ENCODE measurements at regions not wholly inside any gene's neighbourhood (a gene's known extent, or its start where the extent isn't known, plus 50 kb on each side); places are given as distances from the start of the nearest gene placed in this dataset.
"Not testable (repeated sequence)": the region's sequence is repeated elsewhere in the genome, so short reads cannot be mapped to it uniquely, and the experiment has no call there.

GRCh38 chr6:67064323-67064722 is 1357.3 kb upstream of the EYS start:
- Mint-ChIP-seq H3K27ac (no peak overlapping the region), H3K27me3 (ENCODE audit: low read depth in 3 of 3) (no peaks in the 10 kb centered on the region), H3K36me3 (peaks cover 0 to 3% (median 0%) of the 10 kb centered on the region in 3 donors), H3K4me1 (no peaks in the 10 kb centered on the region), H3K9me3 (peaks cover 10 to 65% (median 42%) of the 10 kb centered on the region in 6 donors), H3K4me3 (no peak overlapping the region)
- DNase-seq = no peak

GRCh38 chr6:67047996-67048395 is 1341.0 kb upstream of the EYS start:
- no peaks in the 10 kb centered on the region for H3K4me1 Mint-ChIP-seq
- peaks cover 7 to 56% (median 28%) of the 10 kb centered on the region in 6 donors for H3K9me3 Mint-ChIP-seq
- H3K36me3 Mint-ChIP-seq = no peaks in the 10 kb centered on the region
- H3K27me3 Mint-ChIP-seq (ENCODE audit: low read depth in 3 of 3) = peaks cover 0 to 2% (median 0%) of the 10 kb centered on the region in 3 donors
- H3K4me3 Mint-ChIP-seq = no peak overlapping the region
- no peak for DNase-seq
- no peak overlapping the region for H3K27ac Mint-ChIP-seq

DNA sequence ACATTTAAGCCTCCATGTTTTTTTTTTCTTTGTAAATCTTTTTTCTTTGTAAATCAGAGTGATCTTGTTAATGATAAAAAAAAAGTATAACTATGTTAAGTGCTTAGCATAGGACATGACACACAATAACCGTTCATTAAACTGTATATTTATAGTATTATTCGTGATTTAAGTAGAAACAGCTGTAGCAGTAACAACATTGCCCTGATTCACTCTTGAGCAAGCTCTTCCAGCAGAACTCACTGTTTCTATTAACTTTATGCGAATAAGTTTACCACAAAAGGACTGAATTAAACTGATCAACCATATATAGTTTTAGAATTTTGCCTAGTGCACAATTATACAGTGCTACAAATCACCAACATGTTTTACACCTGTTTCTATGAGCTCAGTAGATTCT is 1338.0 kb upstream of the EYS start:
- Mint-ChIP-seq H3K9me3 (peaks cover 8 to 57% (median 23%) of the 10 kb centered on the region in 6 donors), H3K4me3 (no peak overlapping the region), H3K4me1 (no peaks in the 10 kb centered on the region), H3K36me3 (no peaks in the 10 kb centered on the region), H3K27me3 (ENCODE audit: low read depth in 3 of 3) (peaks cover 0 to 4% (median 0%) of the 10 kb centered on the region in 3 donors), H3K27ac (no peak overlapping the region)
- no peak for DNase-seq

- peaks cover 0 to 3% (median 1%) of the 10 kb centered on the region in 3 donors for H3K27me3 Mint-ChIP-seq (ENCODE audit: low read depth in 3 of 3)
- H3K36me3 Mint-ChIP-seq = peaks cover 0 to 3% (median 0%) of the 10 kb centered on the region in 3 donors
- H3K27ac Mint-ChIP-seq = peak overlapping the region in 1 of 6 donors; percentile 9
- H3K4me3 Mint-ChIP-seq = peak overlapping the region in 3 of 5 donors; percentile 23 to 83 (median 62)
- peak in 1 of 3 donors; percentile 23 for DNase-seq
- H3K4me1 Mint-ChIP-seq = no peaks in the 10 kb centered on the region
- peaks cover 16 to 53% (median 40%) of the 10 kb centered on the region in 6 donors for H3K9me3 Mint-ChIP-seq
These were observed 1324.4 kb upstream of the EYS start for GRCh38 chr6:67031451-67031850.

DNA sequence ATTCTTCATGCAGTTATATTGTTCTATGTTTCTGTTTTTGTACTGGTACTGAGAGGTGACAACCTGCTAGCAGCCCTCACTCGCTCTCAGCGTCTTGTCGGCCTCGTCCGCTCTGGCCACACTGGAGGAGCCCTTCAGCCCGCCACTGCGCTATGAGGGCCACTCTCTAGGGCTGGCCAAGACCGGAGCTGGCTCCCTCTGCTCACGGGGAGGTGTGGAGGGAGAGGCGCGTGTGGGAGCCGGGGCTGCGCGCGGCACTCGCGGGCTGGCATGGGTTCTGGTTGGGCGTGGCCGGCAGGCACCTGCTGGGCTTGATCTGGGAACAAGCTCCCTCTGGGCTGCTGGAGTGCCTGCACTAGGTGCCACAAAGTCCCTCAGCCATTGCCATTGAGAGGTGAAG is 1323.8 kb upstream of the EYS start:
- Mint-ChIP-seq H3K4me3 (no peak overlapping the region), H3K4me1 (no peaks in the 10 kb centered on the region), H3K27ac (no peak overlapping the region), H3K36me3 (peaks cover 0 to 3% (median 0%) of the 10 kb centered on the region in 3 donors), H3K9me3 (peaks cover 16 to 53% (median 39%) of the 10 kb centered on the region in 6 donors), H3K27me3 (ENCODE audit: low read depth in 3 of 3) (peaks cover 1 to 3% (median 2%) of the 10 kb centered on the region in 3 donors)
- no peak for DNase-seq

- H3K4me1 Mint-ChIP-seq = no peaks in the 10 kb centered on the region
- H3K27me3 Mint-ChIP-seq (ENCODE audit: low read depth in 3 of 3) = no peaks in the 10 kb centered on the region
- no peak overlapping the region for H3K4me3 Mint-ChIP-seq
- no peak overlapping the region for H3K27ac Mint-ChIP-seq
- DNase-seq = no peak
- no peaks in the 10 kb centered on the region for H3K36me3 Mint-ChIP-seq
- peaks cover 1 to 37% (median 12%) of the 10 kb centered on the region in 6 donors for H3K9me3 Mint-ChIP-seq
These were observed 1310.0 kb upstream of the EYS start for GRCh38 chr6:67016921-67017460.

DNA sequence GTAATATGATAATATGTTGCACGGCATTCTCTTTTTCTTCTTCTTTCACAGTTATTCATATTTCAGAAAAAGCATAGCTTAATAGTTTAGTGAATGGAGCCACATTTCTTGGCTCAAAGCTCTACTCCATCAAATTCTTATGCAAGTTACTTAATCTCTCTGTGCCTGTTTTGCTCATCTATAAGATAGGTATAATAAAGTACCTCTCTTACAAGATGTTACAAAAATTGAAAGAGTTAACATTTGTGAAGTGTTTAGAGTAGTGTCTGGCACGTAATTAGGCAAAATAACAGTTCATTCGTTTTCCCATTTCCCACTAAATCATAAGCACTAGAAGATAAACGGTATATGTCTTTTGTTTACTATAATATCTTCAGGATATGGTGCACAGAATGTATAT is 1304.4 kb upstream of the EYS start:
- no peak overlapping the region for H3K27ac Mint-ChIP-seq
- no peaks in the 10 kb centered on the region for H3K36me3 Mint-ChIP-seq
- H3K4me3 Mint-ChIP-seq = no peak overlapping the region
- peaks cover 0 to 1% (median 0%) of the 10 kb centered on the region in 3 donors for H3K27me3 Mint-ChIP-seq (ENCODE audit: low read depth in 3 of 3)
- DNase-seq = no peak
- no peaks in the 10 kb centered on the region for H3K4me1 Mint-ChIP-seq
- peaks cover 9 to 63% (median 16%) of the 10 kb centered on the region in 6 donors for H3K9me3 Mint-ChIP-seq

DNA sequence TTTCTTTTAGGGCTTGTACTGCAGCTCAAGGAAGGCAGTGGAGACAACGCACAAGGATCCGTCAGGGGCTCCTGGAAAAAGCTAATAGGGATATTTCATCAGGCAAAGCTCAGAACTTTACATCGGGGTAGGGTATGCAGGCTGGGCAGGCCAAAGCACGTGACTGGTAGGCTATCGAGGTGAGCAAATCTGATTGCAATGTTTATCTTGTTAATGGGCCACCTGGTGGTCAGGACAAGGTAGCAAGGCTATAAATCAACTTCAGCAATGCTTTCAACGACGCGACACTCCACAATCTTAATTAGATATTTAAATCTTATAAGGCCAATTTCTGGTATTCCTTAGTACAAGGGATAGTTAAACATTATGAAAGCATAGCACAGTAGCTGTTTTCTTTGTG is 1302.8 kb upstream of the EYS start:
- Mint-ChIP-seq H3K4me3 (no peak overlapping the region), H3K27me3 (ENCODE audit: low read depth in 3 of 3) (peaks cover 0 to 1% (median 0%) of the 10 kb centered on the region in 3 donors), H3K9me3 (peaks cover 9 to 54% (median 17%) of the 10 kb centered on the region in 6 donors), H3K27ac (no peak overlapping the region), H3K4me1 (no peaks in the 10 kb centered on the region), H3K36me3 (no peaks in the 10 kb centered on the region)
- no peak for DNase-seq

DNA sequence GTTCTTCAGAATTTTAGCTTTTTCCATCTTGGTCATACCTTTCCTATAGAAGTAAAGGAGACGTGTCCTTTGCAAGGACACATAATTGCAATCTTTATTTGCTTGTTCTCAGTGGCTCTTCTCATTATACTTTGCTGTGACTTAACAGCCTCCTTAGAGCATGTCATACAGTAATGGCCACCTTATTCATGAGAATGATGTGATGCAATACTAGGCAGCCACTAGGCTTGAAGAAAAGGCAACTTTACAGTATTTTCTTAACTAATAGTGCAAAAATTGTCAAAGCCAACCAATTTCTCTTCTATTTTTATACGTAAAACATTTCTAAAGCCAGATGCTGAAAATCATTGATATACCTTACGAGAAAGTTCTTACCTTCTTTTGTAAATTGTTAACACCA is 1296.8 kb upstream of the EYS start:
- Mint-ChIP-seq H3K4me3 (no peak overlapping the region), H3K27ac (no peak overlapping the region), H3K9me3 (peaks cover 15 to 55% (median 25%) of the 10 kb centered on the region in 6 donors), H3K4me1 (no peaks in the 10 kb centered on the region), H3K27me3 (ENCODE audit: low read depth in 3 of 3) (no peaks in the 10 kb centered on the region), H3K36me3 (no peaks in the 10 kb centered on the region)
- DNase-seq = no peak

DNA sequence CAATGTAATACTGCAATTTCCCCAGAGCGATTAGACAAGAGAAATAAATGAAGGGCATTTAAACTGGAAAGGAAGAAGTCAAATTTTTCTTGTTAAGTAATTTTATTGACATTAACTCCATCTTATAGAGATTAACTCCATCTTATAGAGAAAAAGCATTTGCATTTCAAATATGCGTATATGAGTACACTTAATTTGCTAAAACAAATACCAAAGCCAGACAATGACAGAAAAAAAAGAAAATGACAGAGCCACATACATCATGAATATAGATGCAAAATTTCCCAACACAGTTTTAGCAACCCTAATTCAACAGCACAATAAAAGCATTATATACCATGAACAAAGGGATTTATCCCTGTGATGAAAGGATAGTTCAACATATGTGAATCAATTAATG is 1293.1 kb upstream of the EYS start:
- no peak overlapping the region for H3K4me3 Mint-ChIP-seq
- no peak overlapping the region for H3K27ac Mint-ChIP-seq
- H3K4me1 Mint-ChIP-seq = no peaks in the 10 kb centered on the region
- DNase-seq = no peak
- H3K9me3 Mint-ChIP-seq = peaks cover 25 to 64% (median 35%) of the 10 kb centered on the region in 6 donors
- no peaks in the 10 kb centered on the region for H3K36me3 Mint-ChIP-seq
- peaks cover 0 to 1% (median 0%) of the 10 kb centered on the region in 3 donors for H3K27me3 Mint-ChIP-seq (ENCODE audit: low read depth in 3 of 3)

- H3K27me3 Mint-ChIP-seq (ENCODE audit: low read depth in 3 of 3); H3K27ac Mint-ChIP-seq; DNase-seq; H3K4me1 Mint-ChIP-seq; H3K36me3 Mint-ChIP-seq; H3K4me3 Mint-ChIP-seq: not testable (repeated sequence)
- peaks cover 17 to 55% (median 35%) of the 10 kb centered on the region in 6 donors for H3K9me3 Mint-ChIP-seq
These were observed 1290.6 kb upstream of the EYS start for GRCh38 chr6:66997579-66997978.

- no peaks in the 10 kb centered on the region for H3K4me1 Mint-ChIP-seq
- H3K4me3 Mint-ChIP-seq = no peak overlapping the region
- H3K27ac Mint-ChIP-seq = no peak overlapping the region
- no peaks in the 10 kb centered on the region for H3K36me3 Mint-ChIP-seq
- H3K9me3 Mint-ChIP-seq = peaks cover 27 to 54% (median 42%) of the 10 kb centered on the region in 6 donors
- H3K27me3 Mint-ChIP-seq (ENCODE audit: low read depth in 3 of 3) = peaks cover 0 to 6% (median 0%) of the 10 kb centered on the region in 3 donors
- DNase-seq = no peak
These were observed 1288.6 kb upstream of the EYS start for GRCh38 chr6:66995669-66996068.

GRCh38 chr6:66993708-66994107 is 1286.7 kb upstream of the EYS start:
- H3K9me3 Mint-ChIP-seq = peaks cover 23 to 49% (median 34%) of the 10 kb centered on the region in 6 donors
- H3K4me3 Mint-ChIP-seq; H3K36me3 Mint-ChIP-seq; DNase-seq; H3K27me3 Mint-ChIP-seq (ENCODE audit: low read depth in 3 of 3); H3K27ac Mint-ChIP-seq; H3K4me1 Mint-ChIP-seq: not testable (repeated sequence)

- no peak for DNase-seq
- Mint-ChIP-seq H3K27ac (no peak overlapping the region), H3K4me3 (no peak overlapping the region), H3K4me1 (no peaks in the 10 kb centered on the region), H3K27me3 (ENCODE audit: low read depth in 3 of 3) (peaks cover 0 to 6% (median 0%) of the 10 kb centered on the region in 3 donors), H3K36me3 (no peaks in the 10 kb centered on the region), H3K9me3 (peaks cover 19 to 49% (median 34%) of the 10 kb centered on the region in 6 donors)
These were observed 1286.2 kb upstream of the EYS start for GRCh38 chr6:66993272-66993671.

GRCh38 chr6:66992660-66993059 is 1285.6 kb upstream of the EYS start:
- Mint-ChIP-seq H3K27me3 (ENCODE audit: low read depth in 3 of 3) (peaks cover 0 to 6% (median 0%) of the 10 kb centered on the region in 3 donors), H3K36me3 (no peaks in the 10 kb centered on the region), H3K4me3 (peak overlapping the region in 1 of 5 donors; percentile 27), H3K4me1 (no peaks in the 10 kb centered on the region), H3K27ac (no peak overlapping the region), H3K9me3 (peaks cover 19 to 48% (median 34%) of the 10 kb centered on the region in 6 donors)
- DNase-seq = no peak
